GM21381 (cell line): ENCODE measurements at regions not wholly inside any gene's neighbourhood (a gene's known extent, or its start where the extent isn't known, plus 50 kb on each side); places are given as distances from the start of the nearest gene placed in this dataset.
"Not testable (repeated sequence)": the region's sequence is repeated elsewhere in the genome, so short reads cannot be mapped to it uniquely, and the experiment has no call there.

Source experiments
- ATAC-seq: cut with Tn5 transposase; IDR thresholded peaks from one replicate; pipeline ENCODE4 v1.9.1; 2021; ENCODE audit warnings: mild to moderate bottlenecking, moderate library complexity; ENCODE audit not compliant: unreplicated experiment

GRCh38 chr17:51347851-51348584, 87.7 kb downstream of the UTP18 start:
- ATAC-seq, result no peak

GRCh38 chr17:51351080-51351479, 90.7 kb downstream of the UTP18 start:
- no peak for ATAC-seq

GRCh38 chr17:51351890-51352289, 91.5 kb downstream of the UTP18 start:
- ATAC-seq, result no peak

- no peak for ATAC-seq
Measured at GRCh38 chr17:51352798-51353197, 92.5 kb downstream of the UTP18 start.

DNA sequence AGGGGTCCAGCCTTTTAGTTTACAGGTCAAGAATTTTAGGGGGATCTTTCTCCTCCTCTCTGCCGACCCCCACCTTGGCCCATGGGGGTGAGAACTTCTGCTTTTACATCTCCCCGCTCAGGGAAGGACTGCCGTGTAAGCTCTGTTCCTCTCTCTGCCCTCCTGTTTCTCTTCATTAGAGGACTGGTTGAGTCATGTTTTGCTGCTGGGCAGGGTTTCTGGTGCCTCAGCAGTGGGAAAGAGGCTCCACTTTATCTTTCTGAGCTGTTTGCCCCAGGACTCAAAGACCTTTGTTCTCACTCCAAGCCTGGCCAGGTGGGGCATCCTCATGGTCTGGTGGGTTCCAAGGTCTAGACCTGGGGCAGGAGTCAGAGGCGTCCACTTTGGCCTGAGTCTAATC, 93.0 kb downstream of the UTP18 start:
- no peak for ATAC-seq

DNA sequence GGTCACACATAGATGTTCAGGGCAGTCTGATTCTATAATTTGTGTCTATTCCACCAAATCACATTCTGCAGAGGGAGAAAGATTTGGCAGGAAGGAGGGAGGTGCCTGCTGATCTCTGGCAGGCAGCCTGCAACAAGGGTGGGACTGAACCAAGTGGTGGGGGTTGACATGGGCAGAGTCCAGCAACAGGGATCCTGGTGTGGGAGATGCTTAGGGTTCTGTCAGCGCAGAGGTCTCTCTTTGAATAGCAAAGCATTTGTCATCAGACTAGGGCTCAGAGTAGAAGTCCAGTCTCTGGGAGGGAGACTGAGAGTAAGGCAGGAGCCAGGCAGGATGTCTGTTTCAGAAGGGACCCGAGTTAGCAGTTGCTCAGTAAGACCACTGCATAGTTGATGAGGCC, 94.6 kb downstream of the UTP18 start:
- ATAC-seq, result no peak

DNA sequence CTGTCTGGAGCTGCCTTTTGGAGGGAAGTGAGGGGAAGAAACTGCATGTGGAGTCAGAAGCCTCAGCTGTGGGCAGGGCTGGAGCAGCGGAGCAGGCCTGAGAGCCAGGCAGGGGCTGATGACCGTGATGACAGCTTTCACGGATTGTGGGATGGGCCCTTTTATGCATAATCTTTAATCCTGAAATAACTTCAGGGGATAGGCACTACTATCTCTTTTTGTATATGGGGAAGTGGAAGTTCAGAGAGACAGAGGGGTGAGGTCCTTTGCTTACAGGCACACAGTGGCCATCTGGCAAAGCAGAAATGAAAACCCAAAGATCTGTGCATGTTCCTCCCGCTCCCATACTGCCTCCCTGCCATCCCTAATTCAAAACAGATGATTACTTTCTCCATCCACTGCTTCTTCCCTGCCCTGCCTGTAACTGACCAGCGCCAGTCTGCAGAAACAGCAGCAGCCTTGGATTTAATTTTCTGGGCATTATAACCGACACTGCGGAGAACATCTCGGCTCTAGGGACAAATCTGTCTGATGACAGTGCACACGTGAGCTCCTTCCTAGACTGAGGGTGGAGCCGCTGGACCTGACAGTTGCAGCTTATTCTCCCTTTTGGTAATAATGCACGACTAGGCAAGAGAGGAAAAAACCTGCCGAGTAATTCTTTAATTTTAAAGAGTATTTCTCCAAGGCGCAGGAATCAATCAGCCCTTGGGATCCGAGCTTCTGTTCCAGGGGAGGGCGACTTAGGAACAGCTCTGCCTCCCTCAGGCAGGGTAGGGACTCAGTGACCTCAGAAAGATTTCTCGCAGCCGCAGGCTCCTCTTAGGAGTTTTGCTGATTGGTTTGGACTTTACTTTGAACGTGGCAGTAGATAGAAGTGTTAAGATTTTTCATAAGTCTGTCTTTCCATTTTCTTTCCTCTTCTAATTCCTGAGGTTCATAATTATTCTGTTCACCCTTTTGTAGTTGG, 95.4 kb downstream of the UTP18 start:
- ATAC-seq, result no peak

DNA sequence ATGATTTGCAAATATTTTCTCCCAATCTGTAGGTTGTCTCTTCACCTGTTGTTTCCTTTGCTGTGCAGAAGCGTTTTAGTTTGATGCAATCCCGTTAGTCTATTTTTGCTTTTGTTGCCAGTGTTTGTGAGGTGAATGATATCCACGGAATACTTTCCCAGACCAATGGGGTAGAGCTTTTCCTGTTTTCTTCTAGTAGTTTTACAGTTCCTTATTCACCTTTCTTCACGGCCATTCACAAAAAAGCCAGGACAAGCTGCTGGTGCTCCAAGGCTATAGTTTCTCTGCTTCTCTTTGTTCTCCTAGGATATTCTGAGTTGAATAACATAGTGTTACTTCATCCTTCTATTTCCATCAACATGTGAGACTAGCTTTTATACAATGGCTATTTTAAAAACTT, 98.7 kb downstream of the UTP18 start:
- ATAC-seq, result no peak

DNA sequence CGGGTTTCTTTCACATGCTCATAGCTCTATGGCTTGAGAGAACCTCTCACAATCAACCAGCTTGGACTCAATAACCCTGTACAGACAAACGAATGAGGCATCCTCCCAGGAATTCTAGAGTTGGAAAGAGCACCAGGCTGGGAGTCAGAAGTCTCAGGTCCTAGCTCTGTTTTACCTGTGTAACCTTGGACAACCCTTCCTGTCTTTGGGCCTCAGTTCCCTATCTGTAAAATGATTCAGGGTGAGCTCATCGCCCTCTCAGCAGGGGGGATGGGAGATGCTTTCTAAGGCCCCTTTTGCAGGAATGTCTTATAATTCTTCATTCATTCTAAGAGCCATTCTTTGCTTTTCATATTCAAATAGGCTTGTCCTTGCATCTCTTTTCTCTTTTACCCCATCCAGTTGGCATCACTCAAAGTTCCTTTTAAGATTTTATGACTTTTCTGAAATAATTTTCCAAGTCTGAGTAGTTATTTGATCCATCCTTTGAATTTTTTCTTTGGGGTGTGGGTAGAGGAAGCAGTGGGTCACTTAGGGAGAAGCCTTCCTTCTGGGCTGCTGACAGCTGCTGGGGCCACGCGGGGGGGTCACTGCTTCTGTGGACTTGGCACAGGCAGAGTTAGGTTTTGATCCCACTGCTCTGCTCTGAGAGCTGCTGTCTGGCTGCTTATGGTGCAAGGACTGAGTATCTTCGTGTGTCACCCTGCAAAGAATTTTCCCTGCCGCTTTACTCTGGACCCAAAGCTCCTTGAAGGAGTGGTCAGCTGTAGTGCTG, 102.7 kb downstream of the UTP18 start:
- ATAC-seq, result no peak

DNA sequence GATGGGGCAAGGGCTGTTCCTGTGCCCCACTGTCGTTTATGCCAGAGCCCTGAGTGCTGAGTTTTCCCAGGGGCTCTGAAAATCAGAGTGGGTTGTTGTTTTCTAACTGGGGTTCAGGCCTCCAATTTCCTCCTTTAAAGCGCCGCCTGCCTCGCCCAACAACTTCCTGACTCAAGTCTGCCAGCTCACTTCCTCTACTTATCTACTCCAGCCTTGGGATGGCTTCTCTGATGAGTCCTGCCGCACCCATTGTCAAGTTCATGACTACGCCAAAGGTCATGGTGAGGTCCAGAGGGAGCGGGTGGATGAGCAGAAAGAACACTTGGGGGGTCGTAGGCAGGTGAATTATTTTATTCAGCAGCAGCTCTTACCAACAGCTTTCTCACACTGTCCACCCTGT, 104.7 kb downstream of the UTP18 start:
- ATAC-seq, result no peak

GRCh38 chr17:51366866-51367265, 106.5 kb downstream of the UTP18 start:
- ATAC-seq, result no peak

- ATAC-seq, result not testable (repeated sequence)
Measured at GRCh38 chr17:51367836-51368235, 107.5 kb downstream of the UTP18 start.

DNA sequence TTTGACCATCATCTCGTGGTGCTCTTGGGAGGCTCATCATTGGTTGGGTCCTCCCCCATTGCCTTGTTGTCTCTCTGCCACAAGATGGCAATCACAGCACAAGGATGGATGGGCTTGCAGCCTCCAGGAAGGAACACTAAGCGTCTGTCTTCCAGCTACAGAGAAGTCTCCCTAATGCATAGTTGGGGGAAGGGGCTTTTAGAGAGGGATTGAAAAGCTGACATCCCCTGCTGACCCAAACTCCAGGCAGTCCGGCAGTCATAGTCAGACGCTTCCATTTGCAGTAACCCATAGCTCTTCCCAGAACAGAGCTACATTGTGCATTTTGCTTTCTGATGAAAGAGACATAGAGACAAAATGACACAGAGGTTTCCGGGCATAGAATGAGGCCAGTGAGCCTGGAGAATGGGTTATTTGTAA, 111.4 kb downstream of the UTP18 start:
- ATAC-seq, result peak; percentile 63

DNA sequence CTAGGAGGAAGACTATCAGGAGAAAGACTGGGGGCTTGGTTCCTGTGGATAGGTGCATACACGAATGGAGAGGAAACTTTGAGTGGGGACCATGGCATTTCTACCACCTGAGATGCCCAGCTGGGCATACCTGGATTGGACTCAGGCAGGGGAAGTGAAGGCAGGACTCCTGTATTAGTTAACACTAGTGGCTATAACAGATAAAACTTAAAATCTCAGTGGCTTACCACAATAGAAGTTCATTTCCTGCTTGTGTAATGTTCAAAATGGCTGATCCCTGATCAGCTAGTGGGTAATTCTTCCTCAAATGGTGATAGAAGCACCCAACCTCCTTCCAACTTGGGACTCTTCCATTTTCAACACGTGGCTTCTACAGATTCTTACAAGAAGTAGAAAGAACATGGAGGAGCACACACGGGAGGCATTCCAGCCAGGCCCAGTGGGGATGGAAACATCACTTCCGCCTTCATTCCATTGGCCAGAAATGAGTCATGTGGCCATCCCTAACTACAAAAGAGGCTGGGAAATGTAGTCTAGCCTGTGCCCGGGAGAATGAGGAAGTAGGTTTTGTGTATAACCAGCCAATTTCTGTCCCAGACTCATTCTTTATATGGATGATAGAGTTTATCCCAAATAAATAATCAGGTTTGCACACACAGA, 112.1 kb downstream of the UTP18 start:
- peak; percentile 92 for ATAC-seq

DNA sequence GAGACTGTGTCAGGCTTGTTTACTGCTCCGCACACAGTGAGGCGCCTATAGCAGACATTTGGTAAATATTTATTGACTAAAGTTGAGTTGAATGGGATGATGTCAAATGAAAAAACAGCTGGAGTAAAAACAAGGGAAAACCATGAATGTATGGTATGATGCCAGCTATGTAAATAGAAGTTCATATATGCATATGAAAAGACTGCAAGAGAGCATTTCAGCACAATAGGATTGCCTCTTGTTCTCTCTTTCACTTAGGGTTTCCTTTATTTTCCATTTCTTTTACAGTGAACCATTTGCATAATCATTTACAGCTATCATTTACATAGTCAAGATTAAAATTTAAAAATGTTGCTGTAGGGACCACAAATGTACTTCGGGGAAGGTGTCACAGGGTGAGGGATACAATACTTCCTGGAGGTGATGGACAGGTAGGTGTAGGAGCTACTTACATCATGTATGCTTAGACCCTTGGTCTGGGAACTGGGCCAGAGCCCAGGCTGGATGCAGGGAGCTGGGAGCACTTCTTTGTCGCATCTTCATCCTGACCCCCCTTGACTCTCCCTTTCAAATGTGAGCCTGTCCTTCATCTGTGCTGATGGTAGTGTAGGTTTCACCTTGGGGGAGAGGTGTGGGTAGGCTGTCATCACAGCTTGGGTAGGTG, 113.3 kb downstream of the UTP18 start:
- no peak for ATAC-seq

- ATAC-seq, result no peak
Measured at GRCh38 chr17:51374209-51374608, 113.9 kb downstream of the UTP18 start.

- no peak for ATAC-seq
Measured at GRCh38 chr17:51375771-51376170, 115.4 kb downstream of the UTP18 start.

DNA sequence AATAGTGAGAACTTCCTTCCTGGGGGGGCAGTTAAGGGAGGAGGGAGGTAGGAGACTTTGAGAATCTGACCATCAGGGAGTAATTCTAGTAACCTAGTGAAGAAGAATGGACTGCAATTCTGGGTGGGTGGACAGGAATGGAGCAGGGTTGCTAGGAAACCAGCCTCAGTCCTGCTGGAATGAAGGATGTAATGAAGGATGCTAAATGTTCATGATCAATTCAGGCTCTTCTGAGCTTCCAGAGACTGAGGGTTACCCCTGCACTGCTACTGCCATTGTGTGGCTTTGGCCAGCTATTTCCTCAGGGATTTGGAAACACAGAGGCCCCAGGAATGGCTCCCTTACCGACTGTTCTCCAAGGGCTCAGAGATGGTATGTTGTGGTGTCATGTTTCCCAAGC, 116.4 kb downstream of the UTP18 start:
- ATAC-seq, result no peak

GRCh38 chr17:51381262-51381661, 120.9 kb downstream of the UTP18 start:
- no peak for ATAC-seq

GRCh38 chr17:51385208-51385607, 124.9 kb downstream of the UTP18 start:
- ATAC-seq, result no peak
